B cell (primary cell): ENCODE measurements at regions not wholly inside any gene's neighbourhood (a gene's known extent, or its start where the extent isn't known, plus 50 kb on each side); places are given as distances from the start of the nearest gene placed in this dataset.

Experiments used
- CTCF ChIP-seq: fragments of 200-600 bp; IDR thresholded peaks from one replicate; pipeline ENCODE4 v1.8.0; 2022; ENCODE audit warnings: antibody characterized with exemption, mild to moderate bottlenecking
- EZH2 ChIP-seq: IDR thresholded peaks from 2 replicates; pipeline ENCODE4 v1.6.1; 2012; ENCODE audit warnings: borderline replicate concordance, low read depth, mild to moderate bottlenecking, moderate library complexity, low read length; ENCODE audit not compliant: insufficient read depth, poor library complexity, severe bottlenecking

- TF ChIP-seq CTCF = no peak
- TF ChIP-seq EZH2 = no peak
Observed at GRCh38 chr12:115001571-115002180, 317.7 kb upstream of the TBX3 start.
